HG02623 (cell line): ENCODE measurements at regions not wholly inside any gene's neighbourhood (a gene's known extent, or its start where the extent isn't known, plus 50 kb on each side); places are given as distances from the start of the nearest gene placed in this dataset.
A peak's percentile ranks its signal among the peaks of the same experiment; 100 is the strongest.
"Not testable (repeated sequence)": the region's sequence is repeated elsewhere in the genome, so short reads cannot be mapped to it uniquely, and the experiment has no call there.

Source experiments
- ATAC-seq: cut with Tn5 transposase; IDR thresholded peaks from one replicate; pipeline ENCODE4 v1.9.1; 2021; ENCODE audit warnings: moderate library complexity; ENCODE audit not compliant: unreplicated experiment

GRCh38 chr4:103422467-103423219, 224.5 kb upstream of the CENPE start:
- ATAC-seq: no peak

DNA sequence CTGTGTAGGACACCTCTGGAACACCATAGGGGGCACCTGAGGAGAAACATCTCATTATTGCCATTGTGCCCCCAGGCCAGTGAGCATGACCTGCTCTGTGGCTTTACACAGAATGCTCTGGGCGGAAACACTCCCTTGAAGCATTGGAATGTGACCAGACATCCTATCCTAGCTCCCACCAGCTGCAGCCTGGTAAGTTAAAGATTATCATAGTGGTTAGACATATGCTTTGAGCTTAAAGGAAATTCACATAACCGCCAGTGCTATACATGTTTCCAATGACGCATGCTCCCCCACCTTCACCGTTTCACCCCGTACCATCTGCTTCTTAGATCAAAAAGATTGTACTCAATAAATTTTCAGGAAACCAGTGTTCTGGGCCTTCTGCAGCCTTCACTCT, 217.7 kb upstream of the CENPE start:
- no peak for ATAC-seq

- not testable (repeated sequence) for ATAC-seq
Observed at GRCh38 chr4:103412646-103413045, 214.5 kb upstream of the CENPE start.

GRCh38 chr4:103410386-103410785, 212.2 kb upstream of the CENPE start:
- ATAC-seq: no peak

GRCh38 chr4:103405415-103405814, 207.3 kb upstream of the CENPE start:
- peak; percentile 54 for ATAC-seq

- ATAC-seq: no peak
Observed at GRCh38 chr4:103403619-103404018, 205.5 kb upstream of the CENPE start.

- no peak for ATAC-seq
Observed at GRCh38 chr4:103402198-103402597, 204.1 kb upstream of the CENPE start.

GRCh38 chr4:103400405-103400804, 202.3 kb upstream of the CENPE start:
- ATAC-seq: peak; percentile 79

- ATAC-seq: no peak
Observed at GRCh38 chr4:103397541-103397940, 199.4 kb upstream of the CENPE start.

DNA sequence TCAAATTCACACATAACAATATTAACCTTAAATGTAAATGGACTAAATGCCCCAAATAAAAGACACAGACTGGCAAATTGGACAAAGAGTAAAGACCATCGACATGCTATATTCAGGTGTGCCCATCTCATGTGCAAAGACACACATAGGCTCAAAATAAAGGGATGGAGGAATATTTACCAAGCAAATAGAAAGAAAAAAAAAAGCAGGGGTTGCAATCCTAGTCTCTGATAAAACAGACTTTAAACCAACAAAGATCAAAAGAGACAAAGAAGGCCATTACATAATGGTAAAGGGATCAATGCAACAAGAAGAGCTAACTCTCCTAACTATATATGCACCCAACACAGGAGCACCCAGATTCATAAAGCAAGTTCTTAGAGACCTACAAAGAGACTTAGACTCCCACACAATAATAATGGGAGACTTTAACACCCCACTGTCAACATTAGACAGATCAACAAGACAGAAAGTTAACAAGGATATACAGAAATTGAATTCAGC, 189.4 kb upstream of the CENPE start:
- ATAC-seq: not testable (repeated sequence)

DNA sequence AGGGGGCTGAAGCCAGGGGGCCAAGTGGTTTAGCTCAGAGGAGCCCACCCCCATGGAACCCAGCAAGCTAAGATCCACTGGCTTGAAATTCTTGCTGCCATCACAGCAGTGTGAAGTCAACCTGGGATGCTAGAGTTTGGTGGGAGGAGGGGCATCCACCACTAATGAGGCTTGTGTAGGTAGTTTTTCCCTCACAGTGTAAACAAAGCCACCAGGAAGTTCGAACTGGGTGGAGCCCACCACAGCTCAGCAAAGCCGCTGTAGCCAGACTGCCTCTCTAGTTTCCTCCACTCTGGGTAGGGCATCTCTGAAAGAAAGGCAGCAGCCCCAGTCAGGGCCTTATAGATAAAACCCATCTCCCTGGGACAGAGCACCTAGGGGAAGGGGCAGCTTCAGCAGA, 187.4 kb upstream of the CENPE start:
- not testable (repeated sequence) for ATAC-seq

GRCh38 chr4:103375278-103375677, 177.1 kb upstream of the CENPE start:
- no peak for ATAC-seq

- ATAC-seq: no peak
Observed at GRCh38 chr4:103374758-103375157, 176.6 kb upstream of the CENPE start.

DNA sequence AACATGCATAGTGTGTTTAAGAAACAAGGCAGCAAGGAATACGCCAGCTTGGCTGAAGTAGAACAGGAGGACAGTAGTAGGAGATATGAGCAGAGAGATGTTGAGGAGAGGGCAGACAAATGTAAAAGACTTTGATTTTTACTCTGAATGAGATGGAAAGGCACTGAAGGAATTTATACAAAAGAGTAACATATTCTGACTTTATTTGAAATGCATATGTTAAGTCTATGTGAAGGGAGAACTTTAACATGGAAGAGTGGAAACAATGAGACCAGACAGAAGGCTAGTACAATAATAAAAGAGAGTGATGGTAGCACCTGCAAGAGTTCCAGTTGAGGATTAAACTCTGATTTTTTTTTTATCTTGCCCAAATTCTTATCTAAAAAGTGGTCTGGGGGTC, 176.2 kb upstream of the CENPE start:
- ATAC-seq: no peak

DNA sequence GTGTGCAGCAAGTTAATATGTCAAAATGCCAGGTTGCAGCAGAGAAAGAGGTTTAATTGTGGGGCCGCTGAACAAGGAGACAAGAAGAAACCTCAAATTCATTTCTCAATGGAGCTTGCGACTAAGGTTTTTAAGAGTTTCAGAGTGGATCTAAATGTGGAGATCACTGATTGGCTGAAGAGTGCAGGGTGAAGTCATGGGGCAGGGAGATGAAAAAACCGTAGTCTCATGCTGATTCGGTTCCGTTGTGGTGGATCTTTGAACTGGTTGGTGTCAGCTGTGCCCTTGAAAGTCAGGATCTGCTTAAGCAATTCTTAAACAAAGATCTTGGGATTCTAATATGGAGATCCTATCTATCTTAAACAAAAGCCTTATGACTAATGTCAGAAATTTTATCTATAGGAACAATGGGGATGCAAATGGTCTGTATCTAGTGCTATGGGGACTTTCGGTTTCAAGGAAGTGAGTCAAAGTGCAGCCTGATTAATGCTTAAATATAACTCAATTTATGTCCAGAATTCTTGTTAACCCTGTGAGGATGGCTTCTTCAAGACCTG, 173.9 kb upstream of the CENPE start:
- ATAC-seq: no peak

DNA sequence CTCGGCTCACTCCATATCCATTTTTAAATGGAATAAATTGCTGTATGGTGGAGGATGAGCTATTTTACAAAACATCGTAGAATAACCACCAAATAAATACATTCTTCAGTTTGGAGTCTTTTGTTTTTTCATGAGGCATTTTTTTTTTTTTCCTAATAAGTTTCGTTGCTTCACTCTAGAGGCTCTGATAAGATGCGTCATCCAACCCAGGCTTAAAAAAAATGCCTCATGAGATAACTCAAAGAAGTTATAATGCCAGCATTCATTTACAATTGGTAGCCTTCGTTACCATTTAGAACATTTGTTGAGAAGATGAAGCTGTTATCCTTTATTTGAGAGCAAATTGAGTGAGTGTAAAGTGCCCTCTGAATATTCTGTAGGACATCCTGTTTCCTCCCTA, 172.2 kb upstream of the CENPE start:
- no peak for ATAC-seq

DNA sequence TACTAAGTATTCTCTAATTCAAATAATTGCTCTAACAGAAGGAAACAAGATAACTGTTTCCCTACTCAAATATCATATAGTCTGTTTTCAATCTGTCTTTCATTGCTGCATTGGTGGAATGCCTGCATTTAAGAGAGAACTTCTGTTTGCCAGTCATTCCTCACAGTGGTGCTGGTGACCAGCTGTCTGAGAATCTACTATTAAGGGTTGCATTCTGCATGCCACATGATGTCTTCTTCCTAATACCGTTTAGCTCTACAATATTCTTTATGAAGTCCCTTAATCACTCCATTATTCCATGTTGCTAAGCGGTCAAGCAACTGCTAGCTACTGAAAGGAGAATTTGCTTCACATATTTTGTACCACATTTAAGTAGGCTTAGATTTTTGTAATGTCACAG, 167.1 kb upstream of the CENPE start:
- no peak for ATAC-seq

DNA sequence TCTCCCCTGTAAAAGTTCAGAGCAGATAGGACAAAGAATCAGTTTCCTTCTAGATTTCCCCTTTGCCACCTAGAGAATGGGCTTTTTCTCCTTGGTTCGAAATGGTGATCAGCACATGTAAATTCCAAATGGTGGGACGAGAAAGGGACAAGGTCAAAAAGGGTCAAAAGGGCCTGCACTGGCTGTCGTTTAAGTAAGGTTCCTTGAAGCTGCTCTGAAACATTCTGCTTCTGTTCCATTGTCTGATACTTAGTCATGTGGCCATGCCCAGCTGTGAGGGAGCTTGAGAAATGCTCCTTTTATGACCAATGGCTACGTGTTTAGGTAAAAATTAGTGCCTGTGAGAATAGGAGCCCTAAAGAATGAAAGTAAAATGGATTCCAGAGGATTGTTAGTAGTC, 165.9 kb upstream of the CENPE start:
- ATAC-seq: no peak

GRCh38 chr4:103361926-103362325, 163.8 kb upstream of the CENPE start:
- no peak for ATAC-seq

GRCh38 chr4:103359900-103360299, 161.8 kb upstream of the CENPE start:
- ATAC-seq: no peak

- ATAC-seq: no peak
Observed at GRCh38 chr4:103354006-103354405, 155.9 kb upstream of the CENPE start.

GRCh38 chr4:103329642-103330041, 131.5 kb upstream of the CENPE start:
- no peak for ATAC-seq

GRCh38 chr4:103324811-103325210, 126.7 kb upstream of the CENPE start:
- no peak for ATAC-seq
